Tibial nerve (tissue), 4 donors: ENCODE measurements at regions not wholly inside any gene's neighbourhood (a gene's known extent, or its start where the extent isn't known, plus 50 kb on each side); places are given as distances from the start of the nearest gene placed in this dataset.

Experiments
- CTCF ChIP-seq, 5 experiments: fragments of 200-600 bp in 3 of 5; fragments of 450-650 bp in 2 of 5; sonication (generic) in 3 of 5; IDR thresholded peaks; one replicate each; pipeline ENCODE4 v1.5.1; 2016 to 2019; ENCODE audit warnings: antibody characterized with exemption in 5 of 5, mild to moderate bottlenecking in 3 of 5, moderate library complexity in 2 of 5
- EP300 ChIP-seq, 2 donors: sonication (generic); formaldehyde crosslinking; IDR thresholded peaks; one replicate each; pipeline ENCODE4 v1.6.1; 2017; ENCODE audit warnings: antibody characterized with exemption in 2 of 2, mild to moderate bottlenecking in 1 of 2
- POLR2A ChIP-seq, 2 donors: fragments of 450-650 bp; IDR thresholded peaks; one replicate each; pipeline ENCODE4 v1.6.1; 2017; ENCODE audit warnings: antibody characterized with exemption in 2 of 2, mild to moderate bottlenecking in 2 of 2, moderate library complexity in 2 of 2

DNA sequence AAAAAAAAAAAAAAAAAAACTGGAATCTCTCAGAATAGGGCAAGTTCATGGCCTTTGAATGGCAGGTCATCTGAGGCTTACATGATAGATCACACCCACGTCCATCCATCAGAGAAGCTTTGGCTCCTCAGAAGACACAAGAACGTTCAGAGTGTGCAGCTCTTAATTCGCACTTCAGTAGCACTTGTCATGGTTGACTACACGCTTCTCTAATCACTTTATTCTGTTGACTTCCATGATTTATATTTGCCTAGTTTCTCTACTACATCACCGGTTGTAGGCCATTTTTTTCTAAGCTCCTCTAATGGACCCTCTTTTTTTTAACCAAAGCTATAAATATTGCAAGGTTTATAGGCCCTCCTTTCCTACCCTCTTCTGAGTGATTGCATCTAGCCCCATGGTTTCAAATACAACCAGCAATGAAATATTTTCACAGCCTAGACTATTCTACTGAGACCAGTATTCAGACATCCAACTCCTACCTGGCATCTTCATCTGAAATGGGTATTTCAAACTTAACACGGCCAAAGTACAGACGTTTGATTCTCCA is 305.4 kb upstream of the CELF2 start:
- no peak for TF ChIP-seq CTCF (IDR thresholded peaks at IDR 0.05)
- TF ChIP-seq EP300 (IDR thresholded peaks at IDR 0.05): no peak
- TF ChIP-seq POLR2A (IDR thresholded peaks at IDR 0.05): no peak
